ENCODE measurements at regions not wholly inside any gene's neighbourhood (a gene's known extent, or its start where the extent isn't known, plus 50 kb on each side); places are given as distances from the start of the nearest gene placed in this dataset.
"Not testable (repeated sequence)": the region's sequence is repeated elsewhere in the genome, so short reads cannot be mapped to it uniquely, and the experiment has no call there.

GRCh38 chr21:14903172-14903865, 161.5 kb downstream of the NRIP1 start:
- DNase-seq: no peak

GRCh38 chr21:14901482-14901958, 163.3 kb downstream of the NRIP1 start:
- no peak for DNase-seq

GRCh38 chr21:14900611-14901010, 164.2 kb downstream of the NRIP1 start:
- no peak for DNase-seq

GRCh38 chr21:14900058-14900457, 164.7 kb downstream of the NRIP1 start:
- no peak for DNase-seq

GRCh38 chr21:14895792-14896191, 169.0 kb downstream of the NRIP1 start:
- DNase-seq: no peak

- no peak for DNase-seq
Measured at GRCh38 chr21:14890141-14890540, 174.7 kb downstream of the NRIP1 start.

- no peak for DNase-seq
Measured at GRCh38 chr21:14889080-14889810, 175.6 kb downstream of the NRIP1 start.

GRCh38 chr21:14888202-14888601, 176.6 kb downstream of the NRIP1 start:
- DNase-seq: no peak

GRCh38 chr21:14886001-14886400, 178.8 kb downstream of the NRIP1 start:
- DNase-seq: no peak

GRCh38 chr21:14883351-14883750, 181.4 kb downstream of the NRIP1 start:
- no peak for DNase-seq

- not testable (repeated sequence) for DNase-seq
Measured at GRCh38 chr21:14882545-14882944, 182.3 kb downstream of the NRIP1 start.

GRCh38 chr21:14881863-14882499, 182.8 kb downstream of the NRIP1 start:
- DNase-seq: no peak

GRCh38 chr21:14880922-14881321, 183.9 kb downstream of the NRIP1 start:
- no peak for DNase-seq

GRCh38 chr21:14879458-14879857, 185.3 kb downstream of the NRIP1 start:
- DNase-seq: no peak

GRCh38 chr21:14878971-14879370, 185.8 kb downstream of the NRIP1 start:
- no peak for DNase-seq

- no peak for DNase-seq
Measured at GRCh38 chr21:14877581-14878228, 187.1 kb downstream of the NRIP1 start.

GRCh38 chr21:14876524-14876840, 188.3 kb downstream of the NRIP1 start:
- no peak for DNase-seq

- DNase-seq: no peak
Measured at GRCh38 chr21:14875704-14876523, 188.9 kb downstream of the NRIP1 start.

- DNase-seq: no peak
Measured at GRCh38 chr21:14875186-14875585, 189.6 kb downstream of the NRIP1 start.

- DNase-seq: no peak
Measured at GRCh38 chr21:14874379-14874778, 190.4 kb downstream of the NRIP1 start.

GRCh38 chr21:14871861-14872260, 192.9 kb downstream of the NRIP1 start:
- DNase-seq: no peak

- DNase-seq: no peak
Measured at GRCh38 chr21:14870853-14871149, 194.0 kb downstream of the NRIP1 start.

All from stimulated activated CD4-positive, alpha-beta T cell treated with anti-CD3 and anti-CD28 coated beads, Interleukin-12 subunit alpha, Interleukin-12 subunit beta, amount 100 ng/mL, for 4 hours (primary cell).